ENCODE measurements at regions not wholly inside any gene's neighbourhood (a gene's known extent, or its start where the extent isn't known, plus 50 kb on each side); places are given as distances from the start of the nearest gene placed in this dataset.

DNA sequence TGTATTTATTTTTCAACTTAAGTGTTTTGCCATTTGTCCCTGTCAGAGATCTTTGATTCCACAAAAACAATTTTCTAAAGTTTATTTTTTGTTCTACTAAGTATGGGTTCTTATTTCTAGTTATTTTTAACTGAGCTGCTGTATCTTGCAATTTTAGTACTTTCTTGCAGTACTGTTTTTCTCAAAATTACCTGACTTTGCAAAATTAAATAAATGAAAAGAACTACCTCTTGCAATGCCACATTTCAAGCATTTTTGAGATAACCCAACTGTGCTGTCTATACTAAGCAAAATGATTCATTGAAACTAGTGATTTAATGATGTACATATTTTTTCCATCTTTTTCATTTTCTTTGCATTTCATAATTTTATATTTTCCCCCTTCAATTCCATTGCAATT lies 71.5 kb upstream of the ADGRL2 start:
- TF ChIP-seq, protein P1, sequence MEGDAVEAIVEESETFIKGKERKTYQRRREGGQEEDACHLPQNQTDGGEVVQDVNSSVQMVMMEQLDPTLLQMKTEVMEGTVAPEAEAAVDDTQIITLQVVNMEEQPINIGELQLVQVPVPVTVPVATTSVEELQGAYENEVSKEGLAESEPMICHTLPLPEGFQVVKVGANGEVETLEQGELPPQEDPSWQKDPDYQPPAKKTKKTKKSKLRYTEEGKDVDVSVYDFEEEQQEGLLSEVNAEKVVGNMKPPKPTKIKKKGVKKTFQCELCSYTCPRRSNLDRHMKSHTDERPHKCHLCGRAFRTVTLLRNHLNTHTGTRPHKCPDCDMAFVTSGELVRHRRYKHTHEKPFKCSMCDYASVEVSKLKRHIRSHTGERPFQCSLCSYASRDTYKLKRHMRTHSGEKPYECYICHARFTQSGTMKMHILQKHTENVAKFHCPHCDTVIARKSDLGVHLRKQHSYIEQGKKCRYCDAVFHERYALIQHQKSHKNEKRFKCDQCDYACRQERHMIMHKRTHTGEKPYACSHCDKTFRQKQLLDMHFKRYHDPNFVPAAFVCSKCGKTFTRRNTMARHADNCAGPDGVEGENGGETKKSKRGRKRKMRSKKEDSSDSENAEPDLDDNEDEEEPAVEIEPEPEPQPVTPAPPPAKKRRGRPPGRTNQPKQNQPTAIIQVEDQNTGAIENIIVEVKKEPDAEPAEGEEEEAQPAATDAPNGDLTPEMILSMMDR (IDR thresholded peaks at IDR 0.05; ENCODE audit: low read depth, low read length, missing input control) = no peak
- no peak for TF ChIP-seq YY1 (IDR thresholded peaks at IDR 0.05)
- no peak for TF ChIP-seq GABPA (IDR thresholded peaks at IDR 0.05 in 1 of 2, conservative IDR thresholded peaks at IDR 0.05 in 1 of 2)
- no peak for TF ChIP-seq TAF1 (conservative IDR thresholded peaks at IDR 0.05)
- no peak for TF ChIP-seq NR2F2 (IDR thresholded peaks at IDR 0.05)

All from liver (tissue), 3 donors.